ENCODE measurements at regions not wholly inside any gene's neighbourhood (a gene's known extent, or its start where the extent isn't known, plus 50 kb on each side); places are given as distances from the start of the nearest gene placed in this dataset.

- TF ChIP-seq CTCF (IDR thresholded peaks at IDR 0.05) (no peak), EP300 (IDR thresholded peaks at IDR 0.05) (peak in 3 of 4 donors; percentile 43 to 89 (median 86)), POLR2A (IDR thresholded peaks at IDR 0.05) (no peak), POLR2AphosphoS5 (IDR thresholded peaks at IDR 0.05) (peak; percentile 12 to 54)
These were observed 379.9 kb upstream of the RBMS3 start for GRCh38 chr3:28901018-28901417.

All from upper lobe of left lung (tissue), 4 donors.